ENCODE measurements at regions not wholly inside any gene's neighbourhood (a gene's known extent, or its start where the extent isn't known, plus 50 kb on each side); places are given as distances from the start of the nearest gene placed in this dataset.

- ChIA-PET CTCF (interaction anchor here (1.4 to 1.6 kb wide), 3 partner anchors 16 to 382 kb away, joined by 3 to 4 read pairs (median 4); no protein-coding TSS in a partner anchor), POLR2A (no interaction called here)
- peaks cover 6% of the 10 kb centered on the region; the same call in 1 of the 3 replicates for H3K4me1 ChIP-seq
- TF ChIP-seq CHD2 (IDR thresholded peaks at IDR 0.05; ENCODE audit: low read length, partially characterized antibody) (no peak), POLR2AphosphoS2 (conservative IDR thresholded peaks at IDR 0.05; ENCODE audit: low read length) (no peak), HDAC2 (IDR thresholded peaks at IDR 0.05) (no peak), MAZ (IDR thresholded peaks at IDR 0.05; ENCODE audit: borderline replicate concordance, low read depth, low read length) (no peak), REST (IDR thresholded peaks at IDR 0.05) (no peak), GATA3 (IDR thresholded peaks at IDR 0.05; ENCODE audit: borderline replicate concordance) (no peak), TP53 (CRISPR knock-in tag; IDR thresholded peaks at IDR 0.05) (no peak), SMC3 (IDR thresholded peaks at IDR 0.05) (no peak), JUN (IDR thresholded peaks at IDR 0.05) (no peak), ELK1 (IDR thresholded peaks at IDR 0.05; ENCODE audit: low read depth, low read length) (no peak), E2F6 (IDR thresholded peaks at IDR 0.05; ENCODE audit: borderline replicate concordance, low read depth) (no peak), BHLHE40 (IDR thresholded peaks at IDR 0.05; ENCODE audit: low read depth, low read length) (no peak), ZC3H11A (IDR thresholded peaks at IDR 0.05) (no peak), HOXB5 (CRISPR knock-in tag; IDR thresholded peaks at IDR 0.05) (no peak), EHMT2 (IDR thresholded peaks at IDR 0.05; ENCODE audit: low read depth) (no peak), KDM1A (IDR thresholded peaks at IDR 0.05; ENCODE audit: low read depth) (no peak), ATOH8 (CRISPR knock-in tag; IDR thresholded peaks at IDR 0.05; ENCODE audit: low read depth) (no peak), PHF8 (IDR thresholded peaks at IDR 0.05; ENCODE audit: borderline replicate concordance, low read depth) (no peak), TFCP2L1 (CRISPR knock-in tag; IDR thresholded peaks at IDR 0.05) (no peak)
- WGBS (ENCODE audit: missing lambda C conversion rate) = 91% methylated on average over 7 of the region's 7 CpGs
- FAIRE-seq = no peak
- DNase-seq (ENCODE audit: low read depth in 1 of 2, low spot score in 1 of 2) = no peak
- no peak overlapping the region for H3K27ac ChIP-seq
- ATAC-seq = no peak; a peak in 1 of 6 replicates
- no peak overlapping the region for H3K4me2 ChIP-seq
- no peak overlapping the region for H3K4me3 ChIP-seq
- no peaks in the 10 kb centered on the region for H3K9me3 ChIP-seq
Measured at GRCh38 chr17:79230576-79230975, 156.0 kb downstream of the ENGASE start.

GRCh38 chr17:79226037-79226436 is 151.4 kb downstream of the ENGASE start:
- ChIA-PET CTCF (interaction anchor here (0.9 to 2.9 kb wide), 3 partner anchors 11 to 166 kb away, joined by 3 to 10 read pairs (median 4); no protein-coding TSS in a partner anchor), POLR2A (no interaction called here)
- FAIRE-seq = no peak
- no peak for ATAC-seq
- 100% methylated on average over 2 of the region's 2 CpGs for WGBS (ENCODE audit: missing lambda C conversion rate)
- H3K27ac ChIP-seq = no peak overlapping the region
- no peak for DNase-seq (ENCODE audit: low read depth in 1 of 2, low spot score in 1 of 2)
- H3K4me2 ChIP-seq = no peak overlapping the region
- no peaks in the 10 kb centered on the region for H3K9me3 ChIP-seq
- peaks cover 22% of the 10 kb centered on the region for H3K4me1 ChIP-seq
- no peak overlapping the region for H3K4me3 ChIP-seq
- TF ChIP-seq CHD4 (IDR thresholded peaks at IDR 0.05; ENCODE audit: borderline replicate concordance) = no peak
- no peak for TF ChIP-seq HDAC2 (IDR thresholded peaks at IDR 0.05)
- TF ChIP-seq CHD2 (IDR thresholded peaks at IDR 0.05; ENCODE audit: low read length, partially characterized antibody) = no peak
- TF ChIP-seq KDM1A (IDR thresholded peaks at IDR 0.05; ENCODE audit: low read depth) = no peak
- no peak for TF ChIP-seq HOXB13 (CRISPR knock-in tag; IDR thresholded peaks at IDR 0.05; ENCODE audit: low read depth)
- TF ChIP-seq CBX8 (IDR thresholded peaks at IDR 0.05) = no peak
- TF ChIP-seq HES2 (IDR thresholded peaks at IDR 0.05) = no peak
- TF ChIP-seq GATA3 (IDR thresholded peaks at IDR 0.05; ENCODE audit: borderline replicate concordance) = no peak
- TF ChIP-seq ZSCAN20 (CRISPR knock-in tag; IDR thresholded peaks at IDR 0.05) = no peak
- no peak for TF ChIP-seq RNF2 (IDR thresholded peaks at IDR 0.05; ENCODE audit: borderline replicate concordance, low read depth)
- no peak for TF ChIP-seq FOSB (CRISPR knock-in tag; IDR thresholded peaks at IDR 0.05)
- TF ChIP-seq CEBPB (IDR thresholded peaks at IDR 0.05) = no peak
- no peak for TF ChIP-seq KDM5A (IDR thresholded peaks at IDR 0.05)
- TF ChIP-seq TP53 (CRISPR knock-in tag; IDR thresholded peaks at IDR 0.05) = no peak
- TF ChIP-seq EHMT2 (IDR thresholded peaks at IDR 0.05; ENCODE audit: low read depth) = no peak
- no peak for TF ChIP-seq TFCP2L1 (CRISPR knock-in tag; IDR thresholded peaks at IDR 0.05)

Data from A549 (cell line).